BJ (cell line): ENCODE measurements at regions not wholly inside any gene's neighbourhood (a gene's known extent, or its start where the extent isn't known, plus 50 kb on each side); places are given as distances from the start of the nearest gene placed in this dataset.

Experiments
- CTCF ChIA-PET: fragments of 350-600 bp; formaldehyde crosslinking; extraction: SDS; loops from one replicate; lab custom pipeline; 2021; ENCODE audit warnings: antibody characterized with exemption, inconsistent platforms; lab: Yijun Ruan, JAX
- POLR2A ChIA-PET: fragments of 300-600 bp; sonication (Branson Sonifier 250); formaldehyde crosslinking; extraction: SDS; loops from one replicate; lab custom pipeline; 2021; ENCODE audit warnings: antibody characterized with exemption; lab: Charles Lee
- DNase-seq: peaks from one replicate; pipeline ENCODE4 v3.0.0-alpha.2; 2011; ENCODE audit warnings: low read depth
- H3K27me3 ChIP-seq: 2 replicates; pipeline ENCODE4 v1.6.0; 2011; ENCODE audit warnings: low read length; ENCODE audit not compliant: control insufficient read depth, insufficient read depth
- H3K36me3 ChIP-seq: 2 replicates; pipeline ENCODE4 v1.5.1; 2011; ENCODE audit warnings: low read length; ENCODE audit not compliant: control insufficient read depth, insufficient read depth
- H3K4me3 ChIP-seq: 2 replicates; pipeline ENCODE4 v1.5.1; 2011; ENCODE audit warnings: low read depth, mild to moderate bottlenecking, control low read depth, low read length
- CTCF ChIP-seq: IDR thresholded peaks from 2 replicates; pipeline ENCODE4 v1.5.1; 2011; ENCODE audit warnings: low read depth, mild to moderate bottlenecking, control low read depth, inconsistent platforms, low read length, moderate library complexity; ENCODE audit not compliant: insufficient read depth

- no peak for DNase-seq
These were observed 199.1 kb upstream of the CELF4 start for GRCh38 chr18:37764541-37765288.

GRCh38 chr18:37762076-37762621, 196.6 kb upstream of the CELF4 start:
- no peak for DNase-seq
- ChIA-PET POLR2A (no interaction called here), CTCF (no interaction called here)
- H3K27me3 ChIP-seq: no peaks in the 10 kb centered on the region
- TF ChIP-seq CTCF: no peak
- no peaks in the 10 kb centered on the region for H3K36me3 ChIP-seq
- no peak overlapping the region for H3K4me3 ChIP-seq

More at GRCh38 chr18:37764541-37765288, 199.1 kb upstream of the CELF4 start:
- POLR2A ChIA-PET: no interaction called here
- Histone ChIP-seq H3K36me3 (no peaks in the 10 kb centered on the region), H3K27me3 (no peaks in the 10 kb centered on the region), H3K4me3 (no peak overlapping the region)
- TF ChIP-seq CTCF: no peak
- CTCF ChIA-PET: no interaction called here

- Histone ChIP-seq H3K4me3 (no peak overlapping the region), H3K36me3 (no peaks in the 10 kb centered on the region), H3K27me3 (no peaks in the 10 kb centered on the region)
- no peak for TF ChIP-seq CTCF
- DNase-seq: no peak
- CTCF ChIA-PET: interaction anchor here (1.2 kb wide), 1 partner anchor 9 kb away, joined by 3 read pairs; no protein-coding TSS in a partner anchor
- POLR2A ChIA-PET: no interaction called here
These were observed 188.5 kb upstream of the CELF4 start for GRCh38 chr18:37754141-37754540.

GRCh38 chr18:37742436-37742835, 176.8 kb upstream of the CELF4 start:
- CTCF ChIA-PET: no interaction called here
- Histone ChIP-seq H3K27me3 (no peaks in the 10 kb centered on the region), H3K36me3 (no peaks in the 10 kb centered on the region), H3K4me3 (no peak overlapping the region)
- TF ChIP-seq CTCF: no peak
- POLR2A ChIA-PET: no interaction called here
- DNase-seq: no peak

- Histone ChIP-seq H3K27me3 (no peaks in the 10 kb centered on the region), H3K4me3 (no peak overlapping the region), H3K36me3 (no peaks in the 10 kb centered on the region)
- no peak for TF ChIP-seq CTCF
- ChIA-PET POLR2A (no interaction called here), CTCF (no interaction called here)
- DNase-seq: no peak
These were observed 175.5 kb upstream of the CELF4 start for GRCh38 chr18:37741032-37741623.
